OCI-LY7 (cell line): ENCODE measurements at regions not wholly inside any gene's neighbourhood (a gene's known extent, or its start where the extent isn't known, plus 50 kb on each side); places are given as distances from the start of the nearest gene placed in this dataset.
A peak's percentile ranks its signal among the peaks of the same experiment; 100 is the strongest.

Experiments
- BruUV-seq: library from RNA; stranded (reverse); fragments of 400-500 nt; replicated peaks from 2 replicates; lab custom pipeline; 2021; lab: Mats Ljungman, UMichigan
- CTCF ChIA-PET: fragments of 300-600 bp; sonication (Branson Sonifier 250); formaldehyde crosslinking; loops from one replicate; lab custom pipeline; 2022; ENCODE audit warnings: antibody characterized with exemption; ENCODE audit not compliant: unreplicated experiment; lab: Charles Lee
- POLR2A ChIA-PET: fragments of 300-600 bp; sonication (Branson Sonifier 250); formaldehyde crosslinking; loops from one replicate; lab custom pipeline; 2022; ENCODE audit warnings: antibody characterized with exemption; lab: Charles Lee
- DNase-seq: peaks from one replicate; pipeline ENCODE4 v3.0.0-alpha.2; 2015; ENCODE audit warnings: low spot score
- H2AFZ ChIP-seq: fragments of 200-600 bp; sonication (generic), shearing (Covaris generic); 2 replicates; pipeline ENCODE4 v1.6.1; 2014; ENCODE audit warnings: mild to moderate bottlenecking, antibody characterized with exemption, low read length, moderate library complexity
- H3K27ac ChIP-seq: fragments of 200-600 bp; sonication (generic); 2 replicates; pipeline ENCODE4 v1.5.1; 2014; ENCODE audit warnings: mixed run types, low read depth, mild to moderate bottlenecking, moderate library complexity, low read length, inconsistent platforms; ENCODE audit not compliant: poor library complexity, severe bottlenecking
- H3K36me3 ChIP-seq: fragments of 200-600 bp; sonication (generic); 2 replicates; pipeline ENCODE4 v1.6.1; 2014; ENCODE audit warnings: mild to moderate bottlenecking, antibody characterized with exemption, low read length, moderate library complexity, mixed read lengths; ENCODE audit not compliant: insufficient read depth
- H3K4me1 ChIP-seq: fragments of 200-600 bp; sonication (generic); 2 replicates; pipeline ENCODE4 v1.5.1; 2014; ENCODE audit warnings: mild to moderate bottlenecking, low read length; ENCODE audit not compliant: insufficient read depth, poor library complexity, severe bottlenecking
- H3K4me2 ChIP-seq: fragments of 200-600 bp; sonication (generic); 2 replicates; pipeline ENCODE4 v1.6.1; 2014; ENCODE audit warnings: mild to moderate bottlenecking, low read length
- H3K4me3 ChIP-seq: fragments of 200-600 bp; sonication (generic); 2 replicates; pipeline ENCODE4 v1.5.1; 2014; ENCODE audit warnings: mild to moderate bottlenecking, low read depth, low read length; ENCODE audit not compliant: poor library complexity, severe bottlenecking
- H3K79me2 ChIP-seq: fragments of 200-600 bp; sonication (generic); 2 replicates; pipeline ENCODE4 v1.6.1; 2016; ENCODE audit warnings: low read depth, mild to moderate bottlenecking, low read length, moderate library complexity, mixed read lengths; ENCODE audit not compliant: insufficient read depth
- H3K9me2 ChIP-seq: fragments of 200-600 bp; sonication (generic); 2 replicates; pipeline ENCODE4 v1.6.1; 2016; ENCODE audit warnings: mild to moderate bottlenecking, low read length, mixed read lengths; ENCODE audit not compliant: insufficient read depth
- H3K9me3 ChIP-seq: fragments of 200-600 bp; sonication (generic); 2 replicates; pipeline ENCODE4 v1.6.1; 2014; ENCODE audit warnings: mild to moderate bottlenecking, mixed run types, low read length, mixed read lengths
- H4K20me1 ChIP-seq: fragments of 200-600 bp; sonication (generic); 2 replicates; pipeline ENCODE4 v1.6.1; 2014; ENCODE audit warnings: mild to moderate bottlenecking, antibody characterized with exemption, low read length, moderate library complexity, mixed read lengths; ENCODE audit not compliant: insufficient read depth
- CTCF ChIP-seq: fragments of 200-600 bp; sonication (generic); conservative IDR thresholded peaks from 2 replicates; pipeline ENCODE4 v1.5.1; 2014; ENCODE audit warnings: mild to moderate bottlenecking, antibody characterized with exemption, low read length, moderate library complexity, mixed read lengths
- EZH2phosphoT487 ChIP-seq: fragments of 200-600 bp; sonication (generic); IDR thresholded peaks from 2 replicates; pipeline ENCODE4 v1.6.1; 2018; ENCODE audit warnings: low read depth, borderline replicate concordance, mild to moderate bottlenecking, mixed run types, antibody characterized with exemption, low read length, moderate library complexity, mixed read lengths
- intact Hi-C: fragments of 100-400 bp; cut with micrococcal nuclease; formaldehyde crosslinking; loops from one replicate; pipeline ENCODE4 v1.10.0; 2022; ENCODE audit not compliant: unreplicated experiment

- ChIA-PET CTCF (no interaction called here), POLR2A (interaction anchor here (1.0 to 1.4 kb wide), 3 partner anchors 10 to 23 kb away, joined by 3 to 4 read pairs (median 3); no protein-coding TSS in a partner anchor)
- Histone ChIP-seq H3K4me1 (peaks cover 13% of the 10 kb centered on the region), H3K36me3 (no peaks in the 10 kb centered on the region), H3K4me2 (no peak overlapping the region), H3K27ac (no peak overlapping the region), H3K9me2 (no peaks in the 10 kb centered on the region), H3K9me3 (peaks cover 7% of the 10 kb centered on the region; the same call in 1 of the 2 replicates), H3K4me3 (no peak overlapping the region), H4K20me1 (no peaks in the 10 kb centered on the region), H2AFZ (no peak overlapping the region), H3K79me2 (no peaks in the 10 kb centered on the region)
- TF ChIP-seq CTCF (no peak), EZH2phosphoT487 (no peak)
- BruUV-seq: no TSS peak
- no peak for DNase-seq
- intact Hi-C loops: no loop called here
Measured at GRCh38 chr22:22133910-22134309, 110.7 kb upstream of the VPREB1 start.

- BruUV-seq: no TSS peak
- Histone ChIP-seq H3K4me2 (peak overlapping the region; percentile 35; the same call in 1 of the 2 replicates), H3K27ac (no peak overlapping the region), H2AFZ (peak overlapping the region; percentile 62; the same call in 1 of the 2 replicates), H4K20me1 (no peaks in the 10 kb centered on the region), H3K4me3 (no peak overlapping the region), H3K9me2 (no peaks in the 10 kb centered on the region), H3K79me2 (no peaks in the 10 kb centered on the region), H3K4me1 (peaks cover 13% of the 10 kb centered on the region), H3K9me3 (no peaks in the 10 kb centered on the region), H3K36me3 (no peaks in the 10 kb centered on the region)
- intact Hi-C loops: no loop called here
- POLR2A ChIA-PET: interaction anchor here (0.7 to 1.2 kb wide), 2 partner anchors 12 to 38 kb away, joined by 3 read pairs; no protein-coding TSS in a partner anchor
- peak; percentile 37 for DNase-seq
- TF ChIP-seq EZH2phosphoT487 (no peak), CTCF (no peak)
- CTCF ChIA-PET: no interaction called here
Measured at GRCh38 chr22:22130953-22131608, 113.5 kb upstream of the VPREB1 start.

- ChIA-PET POLR2A (no interaction called here), CTCF (no interaction called here)
- DNase-seq: no peak
- BruUV-seq: no TSS peak
- TF ChIP-seq CTCF (no peak), EZH2phosphoT487 (no peak)
- H3K79me2 ChIP-seq: no peaks in the 10 kb centered on the region
- intact Hi-C loops: no loop called here
- H3K4me3 ChIP-seq: no peak overlapping the region
- H3K9me2 ChIP-seq: no peaks in the 10 kb centered on the region
- H3K27ac ChIP-seq: no peak overlapping the region
- no peaks in the 10 kb centered on the region for H4K20me1 ChIP-seq
- H3K9me3 ChIP-seq: no peaks in the 10 kb centered on the region
- no peaks in the 10 kb centered on the region for H3K36me3 ChIP-seq
- no peak overlapping the region for H3K4me2 ChIP-seq
- no peak overlapping the region for H2AFZ ChIP-seq
- peaks cover 13% of the 10 kb centered on the region for H3K4me1 ChIP-seq
Measured at GRCh38 chr22:22129387-22129786, 115.2 kb upstream of the VPREB1 start.
